Activated naive CD8-positive, alpha-beta T cell (primary cell): ENCODE measurements at regions not wholly inside any gene's neighbourhood (a gene's known extent, or its start where the extent isn't known, plus 50 kb on each side); places are given as distances from the start of the nearest gene placed in this dataset.

Source experiments
- H3K27ac Mint-ChIP-seq: one replicate; pipeline ENCODE4 v1.8.0; 2021; ENCODE audit warnings: mixed read lengths
- H3K27me3 Mint-ChIP-seq: one replicate; pipeline ENCODE4 v1.8.0; 2021; ENCODE audit warnings: mixed read lengths
- H3K36me3 Mint-ChIP-seq: one replicate; pipeline ENCODE4 v1.8.0; 2021; ENCODE audit warnings: mixed read lengths
- H3K4me1 Mint-ChIP-seq: one replicate; pipeline ENCODE4 v1.8.0; 2021; ENCODE audit warnings: low read depth, mixed read lengths
- H3K4me3 Mint-ChIP-seq: one replicate; pipeline ENCODE4 v1.8.0; 2021; ENCODE audit warnings: mild to moderate bottlenecking, mixed read lengths
- H3K9me3 Mint-ChIP-seq: one replicate; pipeline ENCODE4 v1.8.0; 2021; ENCODE audit warnings: low read depth, mixed read lengths

DNA sequence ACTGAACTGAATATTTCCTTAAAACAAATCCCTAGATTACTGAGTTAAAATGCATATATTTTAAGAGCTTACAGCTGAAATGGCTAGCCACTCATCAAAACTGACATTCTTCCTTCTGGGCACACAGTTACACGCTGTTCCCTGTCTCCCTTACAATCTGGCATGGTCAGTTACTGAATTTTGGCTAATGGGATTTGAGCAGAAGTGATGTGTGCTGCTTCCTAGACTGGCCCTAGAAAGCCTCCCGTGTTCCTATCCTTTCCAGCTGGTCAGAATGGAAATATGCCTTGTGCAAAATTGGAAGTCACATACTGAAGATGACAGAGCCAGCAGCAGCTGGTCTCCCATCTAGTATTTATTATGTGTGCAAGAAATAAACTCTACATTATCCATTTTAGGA, 128.7 kb upstream of the NAMPT start:
- H3K27ac Mint-ChIP-seq: no peak overlapping the region
- no peak overlapping the region for H3K4me3 Mint-ChIP-seq
- peaks cover 12% of the 10 kb centered on the region for H3K27me3 Mint-ChIP-seq
- H3K9me3 Mint-ChIP-seq: peaks cover 7% of the 10 kb centered on the region
- peaks cover 4% of the 10 kb centered on the region for H3K4me1 Mint-ChIP-seq
- H3K36me3 Mint-ChIP-seq: peaks cover 6% of the 10 kb centered on the region

DNA sequence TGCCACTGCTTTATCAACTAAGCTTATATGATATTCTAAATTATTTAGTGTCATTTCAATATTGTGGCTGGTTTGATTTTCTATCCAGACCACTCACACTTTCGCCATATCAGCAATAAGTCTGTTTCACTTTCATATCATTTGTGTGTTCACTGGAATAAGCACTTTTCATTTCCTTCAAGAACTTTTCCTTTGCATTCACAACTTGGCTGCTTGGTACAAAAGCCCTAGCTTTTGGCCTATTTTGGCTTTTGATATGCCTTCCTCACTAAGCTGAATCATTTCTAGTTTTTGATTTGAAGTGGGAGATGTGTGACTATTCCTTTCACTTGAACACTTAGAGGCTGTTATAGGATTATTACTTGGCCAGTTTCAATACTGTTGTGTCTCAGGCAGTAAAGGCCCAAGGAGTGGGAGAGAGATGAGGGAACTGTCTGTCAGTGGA, 120.9 kb upstream of the NAMPT start:
- peak overlapping the region; percentile 84 for H3K27ac Mint-ChIP-seq

DNA sequence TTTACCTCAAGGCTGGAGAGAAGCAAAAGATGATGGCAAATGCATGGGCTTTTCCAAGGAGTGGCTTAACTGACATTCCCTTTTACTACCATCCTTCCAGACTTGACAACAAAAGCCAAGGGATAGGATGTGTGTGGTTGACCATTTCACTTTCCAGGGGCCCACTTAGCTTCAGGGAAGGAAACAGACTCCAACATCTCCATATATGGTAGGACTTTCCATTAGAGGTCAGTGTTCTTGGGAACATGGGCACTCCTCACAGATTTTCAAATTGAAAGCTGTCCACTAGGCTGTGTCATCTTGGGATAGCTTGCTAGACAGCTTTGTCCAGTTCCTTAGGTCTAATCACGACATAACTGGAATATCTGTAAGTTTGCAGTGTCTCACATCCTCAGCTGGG, 118.1 kb upstream of the NAMPT start:
- Mint-ChIP-seq H3K4me3 (no peak overlapping the region), H3K4me1 (peaks cover 25% of the 10 kb centered on the region), H3K9me3 (no peaks in the 10 kb centered on the region), H3K27ac (no peak overlapping the region), H3K27me3 (peaks cover 10% of the 10 kb centered on the region), H3K36me3 (no peaks in the 10 kb centered on the region)

More for the DNA sequence above, 120.9 kb upstream of the NAMPT start:
- Mint-ChIP-seq H3K4me1 (peaks cover 28% of the 10 kb centered on the region), H3K9me3 (no peaks in the 10 kb centered on the region), H3K4me3 (peak overlapping the region; percentile 12), H3K36me3 (no peaks in the 10 kb centered on the region), H3K27me3 (peaks cover 5% of the 10 kb centered on the region)

DNA sequence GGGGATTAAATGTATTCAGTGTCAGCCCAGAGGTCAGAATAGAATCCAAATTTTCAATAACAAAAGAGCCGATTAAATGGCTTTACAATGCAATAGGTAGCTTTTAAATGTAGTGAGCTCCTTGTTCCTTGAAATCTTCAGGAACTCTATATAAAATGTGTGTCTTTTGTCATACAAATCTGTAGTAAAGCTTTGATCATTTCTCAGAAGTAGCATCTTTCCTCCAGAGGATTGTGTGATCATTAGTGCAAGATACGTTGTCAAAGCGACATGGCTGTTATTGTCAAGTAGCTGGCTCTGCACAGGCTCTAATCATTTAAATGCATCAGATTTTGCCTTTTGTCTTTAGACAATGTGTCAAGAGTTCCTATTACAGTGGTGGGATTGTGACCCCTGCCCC, 116.1 kb upstream of the NAMPT start:
- Mint-ChIP-seq H3K4me1 (peaks cover 16% of the 10 kb centered on the region), H3K4me3 (no peak overlapping the region), H3K27me3 (peaks cover 14% of the 10 kb centered on the region), H3K27ac (no peak overlapping the region), H3K9me3 (no peaks in the 10 kb centered on the region), H3K36me3 (no peaks in the 10 kb centered on the region)

DNA sequence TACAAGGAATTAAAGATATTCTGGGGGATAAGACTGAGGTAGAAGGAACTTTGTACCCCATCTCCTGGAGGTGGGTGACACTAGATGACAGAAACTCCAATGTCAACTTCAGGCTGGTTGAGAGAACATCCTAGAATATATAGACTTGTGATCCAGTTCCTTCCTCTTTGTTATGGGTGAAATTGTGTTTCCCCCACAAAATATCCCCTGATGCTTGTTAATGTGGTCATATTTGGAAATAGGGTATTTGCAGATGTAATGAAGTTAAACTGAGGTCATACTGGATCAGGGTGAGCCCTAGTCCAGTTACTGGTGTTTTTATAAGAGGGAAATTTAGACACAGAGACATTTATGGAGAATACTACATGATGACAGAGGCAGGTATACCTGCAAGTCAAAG, 114.0 kb upstream of the NAMPT start:
- Mint-ChIP-seq H3K27ac (no peak overlapping the region), H3K4me3 (no peak overlapping the region), H3K4me1 (peaks cover 5% of the 10 kb centered on the region), H3K27me3 (peaks cover 19% of the 10 kb centered on the region), H3K9me3 (no peaks in the 10 kb centered on the region), H3K36me3 (no peaks in the 10 kb centered on the region)

DNA sequence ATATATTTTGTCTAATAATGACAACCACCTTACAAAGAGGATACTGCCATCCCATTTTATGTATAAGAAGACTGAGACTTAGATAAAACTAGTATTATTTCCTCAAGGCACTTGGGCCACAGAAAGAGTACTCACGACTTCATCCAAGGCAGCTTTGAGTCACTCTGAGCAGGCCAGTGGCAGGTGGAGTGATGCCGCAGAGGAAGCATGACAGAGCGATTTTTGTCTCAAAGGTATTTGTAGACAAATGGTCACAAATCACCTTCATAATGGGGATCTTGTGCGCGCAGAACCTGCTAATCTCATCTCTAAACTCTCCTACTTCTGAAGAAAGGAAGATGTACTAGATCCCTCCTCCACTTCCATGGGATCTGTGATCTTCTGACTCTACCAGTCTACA, 113.2 kb upstream of the NAMPT start:
- Mint-ChIP-seq H3K9me3 (no peaks in the 10 kb centered on the region), H3K27me3 (peaks cover 19% of the 10 kb centered on the region), H3K4me1 (no peaks in the 10 kb centered on the region), H3K4me3 (no peak overlapping the region), H3K27ac (no peak overlapping the region), H3K36me3 (no peaks in the 10 kb centered on the region)

DNA sequence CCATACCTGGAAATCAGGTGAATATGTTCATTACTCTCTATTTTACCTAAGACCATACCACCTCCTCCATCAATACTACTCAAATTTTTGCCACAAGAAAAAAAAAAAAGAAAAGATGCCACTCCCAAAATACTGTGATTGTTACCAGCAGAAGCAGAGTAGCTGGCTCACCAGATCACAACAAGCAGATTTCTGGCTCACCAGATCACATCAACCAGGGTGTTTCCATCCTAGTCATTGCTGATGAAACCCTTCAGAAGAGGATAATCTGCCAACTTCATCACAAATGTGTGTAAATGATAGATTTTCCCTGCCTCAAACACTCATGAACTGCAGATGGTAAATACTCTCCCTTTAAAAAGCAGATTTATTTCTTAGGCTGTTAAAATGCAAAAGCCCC, 109.7 kb upstream of the NAMPT start:
- Mint-ChIP-seq H3K27ac (no peak overlapping the region), H3K9me3 (no peaks in the 10 kb centered on the region), H3K27me3 (peaks cover 14% of the 10 kb centered on the region), H3K4me1 (no peaks in the 10 kb centered on the region), H3K36me3 (no peaks in the 10 kb centered on the region), H3K4me3 (no peak overlapping the region)

DNA sequence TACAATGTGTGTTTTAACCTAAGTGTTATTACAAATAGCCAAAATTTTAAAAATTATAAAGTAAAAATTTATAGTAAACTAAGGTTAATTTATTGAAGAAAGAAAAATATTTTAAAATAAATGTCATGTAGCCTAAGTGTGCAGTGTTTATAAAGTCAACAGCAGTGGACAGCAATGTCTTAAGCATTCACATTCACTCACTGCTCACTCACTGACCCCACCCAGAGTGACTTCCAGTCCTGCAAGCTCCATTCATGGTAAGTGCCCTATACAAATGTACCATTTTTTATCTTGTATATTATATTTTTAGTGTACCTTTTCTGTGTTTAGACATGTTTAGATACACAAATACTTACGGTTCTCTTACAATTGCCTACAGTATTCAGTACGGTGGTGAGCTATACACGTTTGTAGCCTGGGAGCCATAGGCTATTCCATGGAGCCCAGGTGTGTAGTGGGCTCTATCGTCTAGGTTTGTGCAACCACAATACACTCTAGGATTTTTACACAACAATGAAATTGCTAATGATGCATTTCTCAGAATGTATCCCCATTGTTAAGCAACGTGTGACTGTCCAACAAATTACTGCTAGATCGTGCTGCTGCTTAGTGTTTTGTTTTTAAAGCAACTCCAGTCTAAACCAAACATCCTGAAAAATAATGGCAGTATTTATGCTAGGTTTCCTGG, 108.9 kb upstream of the NAMPT start:
- no peaks in the 10 kb centered on the region for H3K36me3 Mint-ChIP-seq
- no peak overlapping the region for H3K4me3 Mint-ChIP-seq
- no peak overlapping the region for H3K27ac Mint-ChIP-seq
- peaks cover 9% of the 10 kb centered on the region for H3K27me3 Mint-ChIP-seq
- H3K9me3 Mint-ChIP-seq: no peaks in the 10 kb centered on the region
- H3K4me1 Mint-ChIP-seq: no peaks in the 10 kb centered on the region

DNA sequence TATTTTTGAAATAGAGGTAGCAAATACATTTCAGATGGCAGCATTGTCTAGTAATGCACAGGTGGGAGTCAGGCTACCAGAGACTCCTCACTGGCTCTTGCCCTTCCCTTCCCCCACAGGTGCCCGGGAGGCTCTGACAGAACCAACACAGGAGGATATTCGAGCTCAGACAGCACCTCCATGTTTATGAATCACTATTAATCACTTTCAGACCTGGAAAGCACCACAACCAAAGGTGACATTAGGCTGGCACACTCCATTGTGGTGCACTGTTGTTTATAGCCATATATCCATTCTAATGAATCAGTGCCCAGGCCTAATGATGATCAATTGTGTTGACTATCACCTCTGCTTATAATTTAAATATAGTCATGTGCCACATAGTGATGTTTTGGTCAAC, 107.8 kb upstream of the NAMPT start:
- no peaks in the 10 kb centered on the region for H3K9me3 Mint-ChIP-seq
- H3K27me3 Mint-ChIP-seq: peaks cover 9% of the 10 kb centered on the region
- no peaks in the 10 kb centered on the region for H3K36me3 Mint-ChIP-seq
- H3K4me3 Mint-ChIP-seq: no peak overlapping the region
- no peaks in the 10 kb centered on the region for H3K4me1 Mint-ChIP-seq
- no peak overlapping the region for H3K27ac Mint-ChIP-seq

DNA sequence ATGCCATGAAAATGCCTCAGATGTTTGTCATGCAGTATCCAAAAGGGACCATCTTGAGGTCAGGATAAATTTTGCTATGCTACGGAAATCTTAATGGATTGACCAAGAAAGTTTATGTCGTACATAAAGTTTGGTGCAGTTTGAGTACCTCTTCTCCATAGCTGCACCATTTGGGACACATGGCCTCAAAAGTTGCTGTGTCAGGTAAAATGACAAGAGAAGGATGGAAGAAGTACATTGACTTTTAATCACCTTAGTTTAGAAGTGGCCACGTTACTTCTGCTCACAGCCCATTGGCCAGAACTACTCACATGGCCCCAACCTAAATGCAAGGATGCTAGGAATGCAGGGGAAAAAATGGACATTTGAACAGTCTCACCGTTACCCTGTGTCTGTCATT, 107.4 kb upstream of the NAMPT start:
- no peak overlapping the region for H3K27ac Mint-ChIP-seq
- no peak overlapping the region for H3K4me3 Mint-ChIP-seq
- H3K9me3 Mint-ChIP-seq: no peaks in the 10 kb centered on the region
- H3K4me1 Mint-ChIP-seq: no peaks in the 10 kb centered on the region
- no peaks in the 10 kb centered on the region for H3K36me3 Mint-ChIP-seq
- H3K27me3 Mint-ChIP-seq: peaks cover 9% of the 10 kb centered on the region

DNA sequence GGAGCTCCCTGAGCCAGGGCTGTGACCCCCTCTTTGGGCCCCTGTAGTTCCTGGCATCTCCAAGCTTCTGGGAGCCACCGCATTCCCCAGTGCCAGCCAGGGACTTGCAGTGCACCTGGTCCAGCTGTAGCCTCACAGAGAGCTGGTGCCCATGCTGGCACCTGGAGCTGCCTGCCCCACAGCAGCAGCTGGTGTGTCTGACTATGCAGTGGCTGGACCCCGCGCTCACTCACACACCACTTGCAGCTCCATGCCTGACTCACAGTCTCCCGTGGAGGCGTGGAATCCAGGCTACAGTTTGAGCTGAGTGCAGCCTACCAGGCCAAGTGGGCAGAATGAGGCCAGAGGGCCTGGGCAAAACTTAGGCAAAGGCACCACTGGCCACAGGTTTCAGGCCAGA, 102.2 kb upstream of the NAMPT start:
- Mint-ChIP-seq H3K36me3 (no peaks in the 10 kb centered on the region), H3K27ac (no peak overlapping the region), H3K27me3 (no peaks in the 10 kb centered on the region), H3K9me3 (no peaks in the 10 kb centered on the region), H3K4me3 (no peak overlapping the region), H3K4me1 (no peaks in the 10 kb centered on the region)

DNA sequence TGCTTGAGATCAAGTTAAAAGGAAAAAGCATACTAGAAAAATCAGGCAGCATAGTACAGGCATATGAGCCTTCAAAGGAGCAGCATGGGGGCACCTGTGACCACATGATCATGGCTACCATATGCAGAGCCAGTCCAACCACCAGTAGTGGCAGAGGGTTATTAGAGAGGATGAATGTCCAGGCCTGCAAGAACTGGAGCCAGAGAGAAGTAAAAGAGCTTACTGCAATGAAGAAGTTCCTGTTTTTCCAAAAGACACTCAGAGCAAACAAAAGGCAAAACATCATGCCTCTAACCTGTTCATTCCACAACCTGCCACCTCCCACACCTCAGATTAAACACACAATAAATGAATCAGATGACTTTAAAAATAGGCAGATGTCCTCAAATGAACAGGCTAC, 99.6 kb upstream of the NAMPT start:
- Mint-ChIP-seq H3K4me1 (no peaks in the 10 kb centered on the region), H3K27ac (no peak overlapping the region), H3K9me3 (no peaks in the 10 kb centered on the region), H3K4me3 (no peak overlapping the region), H3K27me3 (no peaks in the 10 kb centered on the region), H3K36me3 (no peaks in the 10 kb centered on the region)

DNA sequence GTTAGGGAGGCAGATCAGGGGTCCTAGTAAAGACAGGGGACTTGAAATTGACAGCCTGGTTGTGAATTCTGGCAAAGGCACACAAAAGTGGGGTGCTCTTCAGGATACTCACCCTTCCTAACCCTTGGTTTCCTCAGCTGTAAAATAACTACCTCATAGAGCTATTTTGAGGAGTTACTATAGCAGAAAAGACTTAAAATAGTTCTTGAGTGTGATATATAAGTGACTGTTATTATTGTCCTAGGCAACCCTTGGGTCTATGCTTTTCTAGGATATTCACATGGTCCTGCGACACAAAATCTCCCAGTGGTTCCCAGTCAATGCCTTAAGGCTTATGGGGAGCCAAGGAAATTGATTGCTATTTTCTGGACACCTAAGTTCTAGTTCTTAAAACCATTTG, 98.1 kb upstream of the NAMPT start:
- Mint-ChIP-seq H3K4me1 (peaks cover 1% of the 10 kb centered on the region), H3K9me3 (no peaks in the 10 kb centered on the region), H3K4me3 (no peak overlapping the region), H3K36me3 (no peaks in the 10 kb centered on the region), H3K27me3 (no peaks in the 10 kb centered on the region), H3K27ac (no peak overlapping the region)

DNA sequence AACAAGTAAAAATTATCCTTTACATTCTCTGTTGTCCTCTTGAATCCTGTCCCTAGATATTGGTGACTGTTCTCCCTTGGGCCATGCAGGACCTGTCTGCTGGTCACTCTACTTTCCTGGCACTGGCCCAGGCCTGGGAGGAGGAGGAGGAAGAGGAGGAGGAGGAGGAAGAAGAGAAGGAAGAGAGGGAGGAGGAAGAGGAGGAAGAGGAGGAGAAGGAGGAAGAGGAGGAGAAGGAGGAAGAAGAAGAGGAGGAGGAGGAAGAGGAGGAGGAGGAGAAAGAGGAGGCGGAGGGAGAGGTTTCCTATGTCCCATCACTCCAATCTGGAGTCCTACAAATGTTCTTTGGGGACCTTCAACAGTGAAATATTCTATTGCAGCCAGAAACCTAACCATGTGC, 97.3 kb upstream of the NAMPT start:
- Mint-ChIP-seq H3K9me3 (no peaks in the 10 kb centered on the region), H3K27ac (no peak overlapping the region), H3K4me1 (peaks cover 5% of the 10 kb centered on the region), H3K36me3 (no peaks in the 10 kb centered on the region), H3K4me3 (no peak overlapping the region), H3K27me3 (no peaks in the 10 kb centered on the region)

DNA sequence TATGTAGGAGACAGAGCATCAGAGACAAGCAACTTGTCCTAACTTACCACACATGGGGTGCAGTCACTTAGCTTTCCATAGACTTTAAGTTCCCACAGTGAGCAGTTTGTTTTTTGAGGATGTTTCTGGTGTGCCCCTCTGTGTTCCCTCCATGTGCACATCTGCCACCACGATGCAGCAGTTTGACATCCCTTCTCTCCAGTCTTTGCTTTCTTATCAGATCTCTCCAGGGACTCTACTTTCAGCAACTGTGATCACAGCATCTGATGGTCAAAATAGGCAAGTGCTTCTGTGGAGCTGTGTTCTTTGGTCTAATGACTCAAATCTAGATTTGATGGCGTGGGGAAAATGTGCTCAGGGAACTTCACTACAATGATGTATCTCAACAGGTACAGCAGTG, 96.5 kb upstream of the NAMPT start:
- no peak overlapping the region for H3K27ac Mint-ChIP-seq
- H3K4me3 Mint-ChIP-seq: no peak overlapping the region
- H3K9me3 Mint-ChIP-seq: no peaks in the 10 kb centered on the region
- H3K36me3 Mint-ChIP-seq: no peaks in the 10 kb centered on the region
- no peaks in the 10 kb centered on the region for H3K27me3 Mint-ChIP-seq
- peaks cover 5% of the 10 kb centered on the region for H3K4me1 Mint-ChIP-seq

DNA sequence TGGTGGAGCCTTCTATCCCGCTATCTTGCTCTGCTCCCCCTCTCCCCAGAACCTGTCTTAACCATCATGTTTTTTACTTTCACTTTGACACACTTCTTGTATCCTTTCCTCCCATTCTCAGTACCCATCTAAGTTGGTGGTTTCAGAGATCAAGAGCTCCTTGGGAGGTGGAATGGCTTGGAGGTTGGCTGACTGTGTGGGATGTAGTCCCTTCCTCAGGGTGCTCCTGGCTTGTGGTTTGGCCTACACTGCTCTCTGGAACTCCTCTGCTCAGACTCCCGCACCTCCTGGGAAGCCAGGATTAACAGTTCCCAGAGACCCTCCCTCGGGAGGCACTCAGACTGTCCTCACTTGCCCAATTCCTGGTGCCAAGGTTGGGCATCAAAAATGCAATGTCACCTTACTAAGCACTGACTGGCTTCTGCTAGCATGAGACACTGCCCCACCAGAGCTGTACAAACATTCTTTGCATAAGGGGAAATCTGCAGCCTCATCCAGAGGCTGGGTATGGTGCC, 93.1 kb upstream of the NAMPT start:
- peaks cover 5% of the 10 kb centered on the region for H3K4me1 Mint-ChIP-seq
- H3K27ac Mint-ChIP-seq: no peak overlapping the region
- H3K36me3 Mint-ChIP-seq: no peaks in the 10 kb centered on the region
- no peak overlapping the region for H3K4me3 Mint-ChIP-seq
- no peaks in the 10 kb centered on the region for H3K27me3 Mint-ChIP-seq
- H3K9me3 Mint-ChIP-seq: no peaks in the 10 kb centered on the region
